ENCODE measurements at regions not wholly inside any gene's neighbourhood (a gene's known extent, or its start where the extent isn't known, plus 50 kb on each side); places are given as distances from the start of the nearest gene placed in this dataset.
A peak's percentile ranks its signal among the peaks of the same experiment; 100 is the strongest.
"Not testable (repeated sequence)": the region's sequence is repeated elsewhere in the genome, so short reads cannot be mapped to it uniquely, and the experiment has no call there.

- DNase-seq (ENCODE audit: low read depth): no peak
- no peak for TF ChIP-seq CTCF (IDR thresholded peaks at IDR 0.05; ENCODE audit: insufficient read depth, low read length)
- H3K4me3 ChIP-seq (ENCODE audit: low read depth, low read length): no peak overlapping the region
Measured at GRCh38 chr3:73177827-73178226, 116.4 kb downstream of the EBLN2 start.

- no peak for DNase-seq (ENCODE audit: low read depth)
- no peak for TF ChIP-seq CTCF (IDR thresholded peaks at IDR 0.05; ENCODE audit: insufficient read depth, low read length)
- H3K4me3 ChIP-seq (ENCODE audit: low read depth, low read length): no peak overlapping the region
Measured at GRCh38 chr3:73179601-73180000, 118.1 kb downstream of the EBLN2 start.

GRCh38 chr3:73186741-73187140, 125.3 kb downstream of the EBLN2 start:
- no peak for DNase-seq (ENCODE audit: low read depth)
- H3K4me3 ChIP-seq (ENCODE audit: low read depth, low read length): no peak overlapping the region
- no peak for TF ChIP-seq CTCF (IDR thresholded peaks at IDR 0.05; ENCODE audit: insufficient read depth, low read length)

GRCh38 chr3:73187328-73187727, 125.9 kb downstream of the EBLN2 start:
- DNase-seq (ENCODE audit: low read depth): no peak
- no peak for TF ChIP-seq CTCF (IDR thresholded peaks at IDR 0.05; ENCODE audit: insufficient read depth, low read length)
- no peak overlapping the region for H3K4me3 ChIP-seq (ENCODE audit: low read depth, low read length)

- no peak overlapping the region for H3K4me3 ChIP-seq (ENCODE audit: low read depth, low read length)
- DNase-seq (ENCODE audit: low read depth): no peak
- TF ChIP-seq CTCF (IDR thresholded peaks at IDR 0.05; ENCODE audit: insufficient read depth, low read length): no peak
Measured at GRCh38 chr3:73188707-73189106, 127.2 kb downstream of the EBLN2 start.

- H3K4me3 ChIP-seq (ENCODE audit: low read depth, low read length): no peak overlapping the region
- DNase-seq (ENCODE audit: low read depth): no peak
- TF ChIP-seq CTCF (IDR thresholded peaks at IDR 0.05; ENCODE audit: insufficient read depth, low read length): peak; percentile 12
Measured at GRCh38 chr3:73192036-73192738, 130.7 kb downstream of the EBLN2 start.

GRCh38 chr3:73193943-73194342, 132.5 kb downstream of the EBLN2 start:
- not testable (repeated sequence) for DNase-seq (ENCODE audit: low read depth); H3K4me3 ChIP-seq (ENCODE audit: low read depth, low read length)

All from fibroblast of the aortic adventitia (primary cell).